GM12878 (cell line): ENCODE measurements at regions not wholly inside any gene's neighbourhood (a gene's known extent, or its start where the extent isn't known, plus 50 kb on each side); places are given as distances from the start of the nearest gene placed in this dataset.

Experiments
- ATAC-seq: fragments of 200-7000 bp; cut with Tn5 transposase; 3 replicates; pipeline ENCODE4 v1.9.1; 2020; ENCODE audit warnings: mild to moderate bottlenecking, moderate library complexity
- BruUV-seq: library from RNA; stranded (reverse); fragments of 400-500 nt; replicated peaks from 2 replicates; lab custom pipeline; 2021; lab: Mats Ljungman, UMichigan
- CTCF ChIA-PET: fragments of 300-600 bp; sonication (Branson Sonifier 250); formaldehyde crosslinking; extraction: SDS; loops from one replicate; lab custom pipeline; 2021; ENCODE audit warnings: inconsistent platforms; lab: Yijun Ruan, JAX
- POLR2A ChIA-PET: fragments of 350-600 bp; formaldehyde crosslinking; extraction: SDS; loops from one replicate; lab custom pipeline; 2021; ENCODE audit warnings: inconsistent platforms; lab: Charles Lee
- RAD21 ChIA-PET: fragments of 300-600 bp; sonication (Branson Sonifier 250); formaldehyde crosslinking; loops from one replicate; lab custom pipeline; 2023; ENCODE audit warnings: antibody characterized with exemption; ENCODE audit not compliant: unreplicated experiment; lab: Charles Lee
- SMC1A ChIA-PET: fragments of 300-600 bp; sonication (Branson Sonifier 250); formaldehyde crosslinking; loops from one replicate; lab custom pipeline; 2023; ENCODE audit not compliant: unreplicated experiment, uncharacterized antibody; lab: Charles Lee
- DNase-seq: peaks from one replicate; pipeline ENCODE4 v3.0.0-alpha.2; 2011; ENCODE audit warnings: low read depth, low spot score
- FAIRE-seq: peaks from 3 replicates; lab custom pipeline; 2011; peaks lifted over from hg19 to GRCh38; lab: Jason Lieb, UNC
- H2AFZ ChIP-seq: 2 replicates; pipeline ENCODE4 v1.6.0; 2011; ENCODE audit warnings: low read depth, low read length, control low read depth; ENCODE audit not compliant: control insufficient read depth
- H3K27ac ChIP-seq: 2 replicates; pipeline ENCODE4 v1.5.1; 2011; ENCODE audit warnings: control low read depth; ENCODE audit not compliant: control insufficient read depth, insufficient read depth
- H3K27me3 ChIP-seq, 2 experiments: replicated peaks in 1 of 2; 2 replicates each; pipeline versions ENCODE4 v1.6.0 to v1.6.1; 2011; ENCODE audit warnings: low read length in 1 of 2; ENCODE audit not compliant: control insufficient read depth in 2 of 2, insufficient read depth in 2 of 2
- H3K36me3 ChIP-seq, 2 experiments: 2 replicates each; pipeline ENCODE4 v1.5.1; 2011; ENCODE audit warnings: low read length in 1 of 2; ENCODE audit not compliant: control insufficient read depth in 2 of 2, insufficient read depth in 2 of 2
- H3K4me1 ChIP-seq: 2 replicates; pipeline ENCODE4 v1.6.1; 2011; ENCODE audit warnings: mild to moderate bottlenecking, low read length, moderate library complexity, mixed read lengths; ENCODE audit not compliant: control insufficient read depth, insufficient read depth
- H3K4me2 ChIP-seq: 2 replicates; pipeline ENCODE4 v1.6.0; 2011; ENCODE audit warnings: control low read depth; ENCODE audit not compliant: control insufficient read depth, insufficient read depth
- H3K4me3 ChIP-seq: fragments of 200-600 bp; sonication (generic); 2 replicates; pipeline ENCODE4 v1.5.1; 2016
- H3K79me2 ChIP-seq: 2 replicates; pipeline ENCODE4 v1.6.0; 2011; ENCODE audit warnings: low read length; ENCODE audit not compliant: control insufficient read depth, insufficient read depth
- H3K9ac ChIP-seq: 2 replicates; pipeline ENCODE4 v1.8.0; 2011; ENCODE audit warnings: low read length, control low read depth, mixed read lengths; ENCODE audit not compliant: control insufficient read depth, insufficient read depth
- H3K9me3 ChIP-seq: replicated peaks from 3 replicates; pipeline ENCODE4 v1.5.1; 2011; ENCODE audit warnings: mild to moderate bottlenecking, low read length; ENCODE audit not compliant: control insufficient read depth, insufficient read depth
- H4K20me1 ChIP-seq: 2 replicates; pipeline ENCODE4 v1.6.0; 2011; ENCODE audit not compliant: control insufficient read depth, insufficient read depth
- E2F4 ChIP-seq: IDR thresholded peaks from 2 replicates; pipeline ENCODE4 v1.6.1; 2012; ENCODE audit warnings: low read depth, low read length, improper control_type of control experiment
- ETV6 ChIP-seq, 2 experiments: fragments of 450-650 bp in 1 of 2; IDR thresholded peaks in 1 of 2; conservative IDR thresholded peaks in 1 of 2; 2 replicates each; pipeline ENCODE4 v1.6.1; 2014; ENCODE audit warnings: antibody characterized with exemption in 1 of 2, borderline replicate concordance in 1 of 2, low read depth in 1 of 2, mild to moderate bottlenecking in 1 of 2, moderate library complexity in 1 of 2
- HCFC1 ChIP-seq: fragments of 150-350 bp; IDR thresholded peaks from 2 replicates; pipeline ENCODE4 v1.6.1; 2014; ENCODE audit warnings: low read length
- IKZF2 ChIP-seq, 2 experiments: fragments of 450-650 bp; IDR thresholded peaks; 2 replicates each; pipeline ENCODE4 v1.6.1; 2017; ENCODE audit warnings: mild to moderate bottlenecking in 2 of 2, moderate library complexity in 2 of 2
- MEF2A ChIP-seq: IDR thresholded peaks from 2 replicates; pipeline ENCODE4 v1.6.1; 2011; ENCODE audit warnings: low read depth, mild to moderate bottlenecking, low read length, moderate library complexity; ENCODE audit not compliant: insufficient read depth
- MYB ChIP-seq: fragments of 150-350 bp; IDR thresholded peaks from 2 replicates; pipeline ENCODE4 v1.6.1; 2014; ENCODE audit warnings: mild to moderate bottlenecking, low read depth, low read length, borderline replicate concordance
- NRF1 ChIP-seq: conservative IDR thresholded peaks from 2 replicates; pipeline ENCODE4 v1.6.1; 2011; ENCODE audit warnings: mild to moderate bottlenecking, low read depth, low read length, improper control_type of control experiment
- SKIL ChIP-seq: fragments of 450-650 bp; IDR thresholded peaks from 2 replicates; pipeline ENCODE4 v1.6.1; 2017; ENCODE audit warnings: mild to moderate bottlenecking, low read depth, inconsistent platforms; ENCODE audit not compliant: poor library complexity, severe bottlenecking
- SMAD5 ChIP-seq: IDR thresholded peaks from 2 replicates; pipeline ENCODE4 v1.6.1; 2016; ENCODE audit warnings: antibody characterized with exemption, low read depth
- SMC3 ChIP-seq: IDR thresholded peaks from 2 replicates; pipeline ENCODE4 v1.6.1; 2011; ENCODE audit warnings: low read length, improper control_type of control experiment, borderline replicate concordance
- SPI1 ChIP-seq: IDR thresholded peaks from 2 replicates; pipeline ENCODE4 v1.6.1; 2011; ENCODE audit warnings: low read depth, mild to moderate bottlenecking, low read length, moderate library complexity, borderline replicate concordance; ENCODE audit not compliant: insufficient read depth
- SREBF1 ChIP-seq: IDR thresholded peaks from 2 replicates; pipeline ENCODE4 v1.6.1; 2012; ENCODE audit warnings: mild to moderate bottlenecking, low read length
- ZBTB11 ChIP-seq: fragments of 450-650 bp; formaldehyde crosslinking; IDR thresholded peaks from 2 replicates; pipeline ENCODE4 v1.5.0; 2022; ENCODE audit warnings: mild to moderate bottlenecking, missing genetic modification characterization
- WGBS: methylation state at CpG from one replicate; pipeline ENCODE4 v1.1.6; 2016; ENCODE audit warnings: low lambda C conversion rate; ENCODE audit not compliant: insufficient replicate concordance, insufficient coverage; ENCODE audit errors: missing lambda C conversion rate; 5-methylcytosine and 5-hydroxymethylcytosine counted together
- in situ Hi-C: fragments of 300-500 bp; cut with MboI; formaldehyde crosslinking; loops from 9 replicates; pipeline ENCODE4 v1.14.3; 2018; ENCODE audit warnings: mixed read lengths
- intact Hi-C: fragments of 100-400 bp; cut with micrococcal nuclease; formaldehyde crosslinking; loops from one replicate; pipeline ENCODE4 v1.14.2; 2022; ENCODE audit not compliant: unreplicated experiment

- TF ChIP-seq MYB (no peak), E2F4 (no peak), MEF2A (no peak), ETV6 (conservative IDR thresholded peaks at IDR 0.05 in 1 of 2, IDR thresholded peaks at IDR 0.05 in 1 of 2; ENCODE audit: borderline replicate concordance in 1 of 2, low read depth in 1 of 2) (no peak), SREBF1 (no peak), SMC3 (no peak), NRF1 (no peak), HCFC1 (no peak)
- TF ChIP-seq, all 136 proteins: peak for 0
Measured at GRCh38 chr4:138510053-138510452, 267.9 kb upstream of the SLC7A11 start (continued).

GRCh38 chr4:138509346-138509745 lies 267.2 kb upstream of the SLC7A11 start:
- Histone ChIP-seq H2AFZ (no peak overlapping the region), H3K36me3 (no peaks in the 10 kb centered on the region), H3K9me3 (no peaks in the 10 kb centered on the region), H3K79me2 (no peaks in the 10 kb centered on the region), H3K9ac (no peak overlapping the region), H3K27ac (no peak overlapping the region), H3K4me1 (no peaks in the 10 kb centered on the region), H3K4me2 (no peak overlapping the region), H3K27me3 (no peaks in the 10 kb centered on the region), H3K4me3 (no peak overlapping the region)
- WGBS: 30% methylated on average over 1 of the region's 1 CpG
- DNase-seq (no peak), ATAC-seq (no peak), FAIRE-seq (no peak)
- SMC1A ChIA-PET: no interaction called here
- in situ Hi-C loops: no loop called here
- RAD21 ChIA-PET: no interaction called here
- intact Hi-C loops: no loop called here
- CTCF ChIA-PET: interaction anchor here (0.9 kb wide), 1 partner anchor 419 kb away, joined by 4 read pairs; no protein-coding TSS in a partner anchor
- TF ChIP-seq SMAD5 (no peak), IKZF2 (IDR thresholded peaks at IDR 0.05) (no peak), SKIL (no peak), ZBTB11 (CRISPR knock-in tag) (no peak), SPI1 (no peak)
- TF ChIP-seq, all 136 proteins: peak for 0
- no peaks in the 10 kb centered on the region for H4K20me1 ChIP-seq
- no TSS peak for BruUV-seq
- POLR2A ChIA-PET: no interaction called here
